NCI-H526 (cell line): ENCODE measurements at regions not wholly inside any gene's neighbourhood (a gene's known extent, or its start where the extent isn't known, plus 50 kb on each side); places are given as distances from the start of the nearest gene placed in this dataset.

ENCODE experiments used
- DNase-seq, 2 experiments: peaks; one replicate each; lab custom pipeline; 2025; lab: John Stamatoyannopoulos, UW

DNA sequence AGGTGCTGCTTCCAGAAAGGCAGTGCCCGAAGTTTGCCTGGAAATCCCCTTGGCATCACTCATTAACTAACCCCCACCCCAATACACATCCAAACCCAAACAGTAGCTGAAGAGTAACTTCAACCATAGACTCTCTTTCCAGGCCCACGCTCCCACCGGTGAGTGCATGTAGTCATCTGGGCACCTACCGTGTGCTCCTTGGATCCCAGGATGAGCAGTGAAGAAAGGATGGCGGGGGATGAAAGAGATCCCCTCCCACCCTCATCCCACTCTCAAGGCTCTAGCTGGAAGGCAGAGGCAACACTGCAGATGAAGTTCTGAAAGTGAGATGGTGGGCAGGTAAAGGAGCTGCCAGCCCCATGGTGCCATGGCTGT is 305.0 kb downstream of the SOX9 start:
- DNase-seq, result no peak

DNA sequence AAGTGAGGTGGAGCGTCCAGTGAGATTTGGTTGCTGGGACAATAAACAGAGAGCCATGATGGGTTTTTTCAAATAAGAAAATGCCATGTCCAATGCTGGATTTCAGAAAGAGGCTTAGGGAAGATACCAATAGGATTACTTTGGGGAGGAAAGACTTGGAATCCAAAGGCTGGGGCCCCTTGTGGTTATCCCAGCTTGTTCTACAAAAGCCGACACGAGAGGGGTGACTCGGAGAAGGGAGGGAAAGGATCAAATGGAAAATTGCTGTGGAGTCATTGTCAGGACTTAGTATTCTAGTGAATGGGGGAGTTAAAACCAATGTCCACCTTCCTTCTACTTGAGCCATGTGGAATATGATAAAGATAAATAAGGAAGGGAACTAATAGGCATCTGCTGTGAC is 305.5 kb downstream of the SOX9 start:
- DNase-seq, result no peak

DNA sequence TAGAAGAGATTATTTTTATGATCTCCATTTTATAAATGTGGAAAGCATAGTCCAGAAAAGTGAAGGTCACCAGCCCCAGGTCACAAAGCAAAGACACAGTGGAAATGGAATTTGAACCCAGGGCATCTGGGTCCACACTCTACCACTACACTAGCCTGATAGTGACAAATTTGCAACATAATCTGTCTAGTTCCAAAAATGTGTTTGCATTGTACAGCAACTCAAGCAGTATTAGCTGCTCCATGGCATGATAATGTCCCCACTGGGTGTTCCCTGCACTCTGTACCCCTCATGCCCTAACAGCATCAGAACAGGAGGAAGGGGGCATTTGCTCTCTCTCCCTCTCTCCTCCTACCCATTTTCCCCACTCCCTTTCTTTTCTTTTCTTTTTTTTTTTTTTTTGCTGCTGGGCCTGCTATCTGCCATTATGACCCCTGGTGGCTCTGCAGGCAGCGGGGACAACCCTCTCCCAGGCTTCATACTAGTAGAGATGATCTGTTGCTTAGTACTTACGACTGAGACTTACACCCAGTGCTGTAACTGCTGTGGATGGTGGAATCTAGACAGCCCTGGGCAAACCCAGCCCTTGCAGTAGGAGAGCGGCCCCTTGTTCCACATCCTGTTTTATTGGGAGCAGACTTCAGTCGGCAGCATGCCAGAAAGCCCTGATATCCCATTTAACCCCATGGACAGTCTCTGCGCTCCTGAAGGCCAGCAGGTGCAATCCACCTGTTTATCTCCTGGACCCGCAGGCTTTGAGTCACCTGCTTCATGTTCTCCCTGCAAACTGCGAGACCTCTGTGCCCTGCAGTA is 306.3 kb downstream of the SOX9 start:
- DNase-seq, result peak; percentile 42 to 73

DNA sequence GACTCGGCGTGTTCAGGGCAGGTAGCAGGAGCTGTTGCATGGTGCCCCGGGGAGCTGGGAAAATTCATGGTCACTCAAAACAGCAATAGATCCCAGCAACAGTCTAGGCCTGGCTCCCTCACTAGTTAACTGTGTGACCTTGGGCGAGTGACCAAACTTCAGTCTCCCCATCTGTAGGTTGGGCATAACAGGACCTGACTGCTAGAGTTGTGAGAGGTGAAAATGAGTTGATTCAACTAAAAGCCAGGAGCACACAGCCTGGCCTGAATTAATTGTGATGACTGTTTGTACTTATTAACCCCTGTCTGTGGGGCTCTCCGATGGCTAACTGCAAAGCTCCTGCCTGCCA is 306.9 kb downstream of the SOX9 start:
- no peak for DNase-seq

DNA sequence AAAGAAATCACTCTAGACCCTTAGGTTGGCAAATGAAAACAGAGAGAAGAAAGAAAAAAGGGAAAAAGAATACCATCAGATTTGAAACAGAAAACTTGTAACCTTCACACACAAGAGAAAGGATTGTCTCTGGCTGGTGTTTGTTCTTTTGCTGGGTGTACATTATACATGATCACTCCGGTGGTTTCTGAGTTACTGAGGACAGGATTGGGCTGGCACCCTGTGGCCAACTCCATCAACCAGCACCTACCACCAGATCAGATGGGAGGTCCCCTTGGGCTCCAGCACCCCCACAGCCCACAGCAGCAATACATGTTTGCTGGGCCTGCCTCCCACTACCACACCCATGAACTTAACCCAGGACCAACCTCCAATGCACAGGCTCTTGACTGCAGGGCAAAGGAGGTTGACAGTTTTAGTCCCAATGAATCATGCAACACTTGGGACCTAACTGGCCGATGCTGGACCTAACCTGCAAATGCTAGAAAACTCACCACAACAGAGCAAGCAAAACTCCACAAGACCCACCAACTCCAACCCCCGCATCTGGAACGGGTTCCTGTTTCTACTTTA is 308.3 kb downstream of the SOX9 start:
- DNase-seq, result peak; percentile 13 to 37

DNA sequence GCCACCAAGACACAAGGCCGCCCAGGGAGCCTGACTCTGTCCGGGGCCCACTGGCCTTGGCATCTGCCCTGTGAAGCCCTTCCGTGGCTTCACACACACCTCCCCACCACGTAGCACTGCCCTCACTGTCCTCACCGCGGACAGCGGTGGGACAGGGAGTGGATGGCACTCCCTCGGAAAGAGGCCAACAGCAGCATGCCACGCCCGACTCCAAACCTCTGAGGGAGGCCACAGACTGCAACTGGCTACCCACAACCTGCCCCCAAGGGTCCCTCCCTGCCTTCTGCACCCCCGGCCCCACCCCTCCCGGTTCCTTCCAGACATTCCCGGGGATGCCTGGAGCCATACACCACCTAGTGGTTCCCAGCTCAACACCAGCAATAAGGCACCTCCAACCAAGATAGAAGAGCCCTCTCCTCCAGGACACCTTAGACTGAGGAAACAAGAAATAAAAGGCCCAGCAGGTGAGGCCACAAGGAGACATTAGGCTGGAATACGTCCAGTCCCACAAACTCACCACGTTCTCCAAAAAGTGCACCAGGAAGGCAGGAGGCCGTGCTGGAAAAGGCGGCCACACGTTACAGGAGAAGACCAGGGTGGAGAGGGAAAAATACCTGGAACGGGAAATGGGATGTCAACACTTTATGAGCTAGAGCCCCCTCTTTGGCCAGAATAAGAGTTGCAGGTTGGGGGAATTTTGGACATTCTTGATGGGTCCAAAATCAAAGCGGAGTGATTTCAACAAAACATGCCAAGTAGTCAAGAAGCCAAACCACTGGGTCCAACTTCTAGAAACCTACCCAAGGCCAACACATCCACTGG is 310.0 kb downstream of the SOX9 start:
- DNase-seq, result peak in 1 of 2 experiments; percentile 38

DNA sequence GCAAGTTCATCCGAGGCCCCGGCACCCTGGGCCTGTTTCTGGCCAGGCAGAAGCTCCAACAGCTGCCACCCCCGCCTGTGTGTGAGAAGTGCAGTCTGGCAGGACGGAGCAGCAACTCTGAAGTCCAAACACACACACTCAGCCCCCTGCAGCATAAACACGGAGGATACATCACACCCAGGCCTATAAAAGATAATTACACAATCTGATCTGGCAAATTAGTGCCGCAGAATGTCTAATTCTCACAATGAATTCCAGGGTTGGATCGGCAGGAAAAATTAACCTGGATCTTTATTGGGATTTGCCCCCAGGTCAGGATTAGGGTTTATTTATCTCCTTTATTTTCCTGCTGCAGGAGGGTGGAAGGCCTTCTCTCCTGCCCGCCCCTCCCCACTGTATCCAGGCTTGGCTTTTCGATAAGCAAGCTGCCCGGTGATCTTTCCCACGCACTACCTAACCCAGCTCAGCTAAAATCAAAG is 311.4 kb downstream of the SOX9 start:
- peak; percentile 33 to 60 for DNase-seq

DNA sequence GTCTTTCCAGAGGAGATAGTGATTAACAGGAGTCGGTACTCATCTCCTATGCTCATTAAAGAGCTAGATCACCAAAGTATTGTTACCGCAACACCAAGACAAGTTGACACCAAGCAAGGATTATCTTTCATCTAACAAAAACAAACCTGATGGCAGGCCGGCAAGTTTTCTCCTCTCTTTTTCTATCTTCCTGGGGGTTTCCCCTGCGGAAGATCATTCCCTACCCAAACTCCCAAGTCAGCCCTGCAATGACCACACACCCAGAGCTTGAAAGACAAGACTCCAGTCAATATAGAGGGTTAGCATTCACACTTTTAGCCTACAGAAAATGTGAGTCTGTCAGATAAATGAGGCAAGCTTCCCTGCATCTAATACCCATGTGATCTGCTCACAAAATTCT is 312.1 kb downstream of the SOX9 start:
- DNase-seq, result no peak

DNA sequence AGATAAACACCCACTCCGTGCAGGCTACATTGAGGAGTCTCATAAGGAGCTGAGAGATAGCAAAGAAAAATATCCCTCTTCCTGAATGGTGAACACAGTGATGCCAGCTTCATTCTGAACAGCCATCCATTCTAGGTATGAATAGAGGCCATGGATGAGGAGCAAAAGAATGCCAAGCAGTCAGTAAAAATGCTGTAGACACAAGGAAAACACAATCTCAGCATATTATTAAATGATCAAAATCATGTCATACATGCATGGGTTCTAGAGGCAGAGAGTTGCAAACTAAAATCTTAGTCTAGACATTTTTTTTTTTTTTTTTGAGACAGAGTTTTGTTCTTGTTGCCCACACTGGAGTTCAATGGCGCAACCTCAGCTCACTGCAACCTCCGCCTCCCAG is 313.0 kb downstream of the SOX9 start:
- DNase-seq, result no peak

DNA sequence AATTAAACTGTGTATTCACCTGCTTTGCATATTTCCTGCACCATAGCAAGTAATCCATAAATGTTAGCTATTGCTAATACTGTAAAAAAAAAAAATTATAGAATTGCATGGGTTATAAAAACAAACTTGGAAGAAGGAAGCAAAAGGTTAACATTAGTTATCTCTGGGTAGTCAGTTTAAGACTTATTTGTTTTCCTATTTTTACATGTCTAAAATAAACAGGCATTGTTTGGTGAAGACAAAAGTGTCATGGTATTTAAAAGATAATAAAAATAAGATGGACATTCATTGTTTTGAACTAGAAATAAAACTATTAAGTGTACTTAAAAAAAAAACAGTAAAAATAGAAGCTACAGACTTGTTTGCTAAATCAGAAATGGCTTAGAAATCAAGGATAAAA is 313.8 kb downstream of the SOX9 start:
- no peak for DNase-seq

DNA sequence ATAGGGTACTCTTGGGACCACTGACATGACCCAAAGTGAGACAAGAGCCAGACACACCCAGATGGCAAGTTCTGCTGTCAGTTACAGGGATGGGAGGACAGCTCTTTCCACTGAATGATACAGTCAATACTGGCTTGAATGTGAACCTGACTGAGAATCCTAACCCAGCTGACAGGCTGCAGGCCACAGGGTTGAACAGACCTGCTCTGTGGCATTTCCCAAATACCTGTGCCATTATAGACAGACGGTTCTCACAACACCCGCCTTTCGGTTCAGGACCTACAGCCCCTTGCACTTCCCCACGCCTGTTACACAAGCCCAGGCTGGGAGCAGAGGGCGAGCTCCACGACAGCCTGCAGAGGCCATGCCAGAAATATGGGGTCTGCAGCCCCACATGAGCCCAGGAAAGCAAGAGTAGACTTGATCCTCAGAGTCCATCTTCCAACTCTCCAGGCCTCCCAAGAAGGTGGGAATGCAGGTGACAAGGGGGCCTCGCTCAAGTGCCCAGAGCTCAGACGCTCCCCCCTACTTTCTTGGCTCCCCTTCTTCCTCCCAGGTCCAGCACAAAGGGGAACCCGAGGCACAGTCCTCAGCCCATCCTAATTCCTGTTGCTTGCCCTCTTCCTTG is 314.3 kb downstream of the SOX9 start:
- DNase-seq, result no peak

DNA sequence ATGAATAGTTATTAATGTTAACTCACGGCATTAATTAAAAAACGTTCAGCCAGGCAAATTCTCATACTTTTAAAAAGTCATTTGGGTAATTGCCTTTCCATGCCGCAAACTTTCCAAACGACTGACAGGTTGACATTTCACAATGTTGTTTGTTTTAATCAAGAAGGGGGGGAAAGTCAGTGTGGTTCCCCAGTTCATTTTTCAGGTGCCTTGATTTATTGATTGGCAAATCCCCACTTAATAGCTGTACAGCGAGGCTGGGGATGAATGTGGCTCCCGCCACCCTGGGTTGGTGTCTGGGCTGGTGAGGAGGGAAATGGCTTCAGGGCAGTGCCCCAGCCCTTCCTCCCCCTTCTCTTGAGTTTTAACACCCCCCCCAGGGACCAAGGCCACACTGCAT is 318.0 kb downstream of the SOX9 start:
- no peak for DNase-seq

DNA sequence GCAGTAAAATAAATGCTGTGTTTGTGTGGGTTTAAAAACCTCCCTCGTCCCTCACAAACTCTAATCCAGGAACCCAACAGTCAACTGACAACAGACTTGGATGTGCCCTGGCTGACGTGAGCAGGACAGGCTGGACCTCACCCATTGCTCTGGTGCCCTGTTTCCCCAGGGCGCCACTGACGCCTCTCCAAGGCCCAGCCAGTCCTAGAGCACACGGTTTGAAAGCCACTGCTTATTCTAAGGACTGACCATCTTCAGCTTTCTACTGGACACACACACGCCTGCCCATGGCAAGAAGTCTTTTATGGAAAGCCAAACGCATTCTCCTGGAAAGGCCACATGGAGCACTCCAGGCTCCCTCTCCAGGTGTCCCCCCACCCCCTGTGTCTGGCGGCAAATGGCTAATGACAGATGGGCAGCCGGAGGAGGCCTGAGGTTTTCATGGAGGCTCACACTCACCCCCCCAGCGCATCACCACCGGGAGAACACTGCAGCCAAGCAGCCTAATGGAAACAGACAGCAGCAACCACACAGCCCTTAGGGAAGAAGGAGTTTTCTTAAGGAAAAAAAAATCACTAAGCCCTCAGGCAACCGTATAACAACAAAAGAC is 319.2 kb downstream of the SOX9 start:
- no peak for DNase-seq

DNA sequence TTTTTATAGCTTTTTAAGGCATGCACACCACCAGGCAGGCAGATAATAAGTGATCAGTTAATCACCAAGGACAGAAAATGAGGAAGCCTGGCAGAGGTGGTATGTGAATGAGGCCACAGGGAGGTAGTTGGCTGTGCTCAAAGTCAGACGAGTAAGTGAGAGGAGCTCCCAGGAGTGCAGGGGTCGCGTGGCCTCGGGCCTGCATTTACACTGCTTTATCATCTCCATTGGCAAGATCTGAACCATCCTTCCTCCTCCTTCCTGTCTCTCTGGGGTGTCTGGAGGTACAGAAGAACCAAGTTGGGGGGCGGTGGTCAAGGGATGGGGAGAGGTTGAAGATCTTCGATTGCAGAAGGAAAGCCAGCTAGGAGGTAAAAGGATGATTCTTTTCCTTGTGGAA is 320.1 kb downstream of the SOX9 start:
- no peak for DNase-seq

DNA sequence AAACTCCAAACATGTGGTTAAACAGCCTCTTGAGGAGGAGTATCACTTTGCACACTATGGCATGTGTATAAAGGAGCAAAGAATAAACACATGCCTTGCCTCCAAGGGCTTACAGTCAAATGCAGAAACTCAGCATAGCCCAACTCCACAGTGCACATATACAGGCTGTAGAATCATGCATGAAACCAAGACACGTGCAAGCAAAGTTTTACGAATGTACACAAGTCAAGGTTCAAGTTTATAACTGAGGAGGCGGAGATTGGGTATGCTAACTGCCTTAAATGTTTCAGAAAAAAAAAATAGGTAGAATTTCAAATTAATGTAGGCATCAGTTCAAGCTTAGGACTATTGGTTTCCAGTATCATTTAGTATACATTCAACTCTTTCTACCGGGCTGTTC is 321.1 kb downstream of the SOX9 start:
- no peak for DNase-seq

DNA sequence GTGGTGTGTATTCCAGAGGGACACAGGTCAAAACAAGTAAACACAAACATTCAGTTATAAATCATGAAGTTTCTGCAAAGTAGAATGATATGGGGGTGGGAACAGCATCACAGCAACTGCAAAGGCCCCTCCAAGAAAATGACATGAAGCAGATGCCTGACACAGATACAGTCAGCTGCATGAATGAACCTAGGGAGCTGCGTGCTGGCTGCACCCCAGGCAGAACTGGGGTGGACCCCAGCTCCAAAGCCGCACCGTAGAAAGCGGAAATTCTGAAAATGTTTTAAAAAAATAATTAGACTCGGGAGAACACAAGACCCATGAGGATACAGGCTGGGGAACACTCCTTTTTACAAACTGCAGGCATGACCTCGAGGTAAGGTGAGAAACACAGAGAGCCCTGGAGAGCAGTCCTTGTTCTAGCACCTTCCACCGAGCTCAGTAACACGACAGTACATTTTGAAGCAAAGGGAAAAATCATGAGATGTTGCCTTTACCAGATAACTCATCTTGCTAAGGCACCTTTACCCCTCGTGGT is 323.8 kb downstream of the SOX9 start:
- DNase-seq, result no peak

DNA sequence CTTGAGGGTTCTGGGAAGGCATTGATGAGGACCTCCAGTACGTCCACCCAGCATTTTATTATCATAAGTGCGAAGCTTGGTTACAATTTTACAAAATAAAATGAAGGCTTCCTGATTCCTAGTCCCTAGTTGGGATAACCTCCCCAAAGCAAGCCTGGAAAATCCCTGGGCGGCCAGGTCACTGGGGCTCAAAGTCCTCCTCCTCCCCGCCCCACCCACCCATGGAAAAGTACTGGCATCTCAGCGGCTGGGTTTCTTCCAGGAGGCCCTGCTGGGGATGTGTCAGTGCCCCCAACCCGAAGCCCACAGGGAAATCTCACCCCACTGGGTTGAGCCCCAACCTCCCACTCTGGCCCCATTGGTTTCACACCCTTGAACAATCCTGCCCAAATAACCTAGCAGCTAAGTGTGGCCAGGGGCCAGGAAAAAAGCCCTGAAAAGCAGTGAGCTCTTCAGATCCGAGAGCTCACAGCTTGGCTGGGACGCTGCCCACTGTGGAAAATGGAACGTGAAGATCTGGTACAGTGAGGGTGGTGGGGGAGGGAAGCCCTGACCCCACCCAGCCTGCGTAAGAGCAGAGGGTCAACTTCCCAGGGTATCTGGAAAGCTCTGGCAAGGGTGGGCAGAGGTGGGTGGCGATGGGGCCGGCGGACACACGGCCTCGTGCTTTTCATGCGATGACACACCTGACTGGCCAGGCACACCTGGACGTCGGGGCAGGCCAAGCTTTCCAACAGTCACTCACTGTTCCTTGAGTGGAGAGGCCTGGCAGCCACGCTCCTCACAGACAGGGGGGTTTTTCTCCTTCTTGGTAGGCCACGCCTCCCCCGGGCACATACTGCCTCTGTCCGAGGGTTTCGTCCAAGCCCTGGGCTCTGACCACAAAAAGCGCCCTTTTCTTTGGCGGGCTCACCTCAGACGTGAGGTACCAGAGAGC is 324.5 kb downstream of the SOX9 start:
- DNase-seq, result no peak

DNA sequence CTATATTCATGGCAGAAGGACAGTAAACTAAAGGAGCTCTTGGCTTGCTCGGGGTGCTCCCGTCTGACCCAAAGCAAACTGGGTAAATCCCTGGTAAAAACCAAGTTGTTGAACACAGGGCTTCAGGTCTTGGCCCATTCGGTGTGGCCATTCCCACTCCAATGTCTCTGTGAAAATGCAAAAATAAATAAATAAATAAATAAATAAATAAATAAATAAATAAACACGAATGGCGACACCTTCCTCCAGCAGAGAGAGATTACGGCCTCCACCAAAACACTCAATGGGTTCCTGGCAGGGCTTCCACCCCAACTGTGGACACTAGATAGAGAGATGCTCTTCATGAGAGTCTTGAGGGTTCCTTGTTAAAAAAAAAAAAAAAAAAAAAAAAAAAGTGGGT is 325.3 kb downstream of the SOX9 start:
- DNase-seq, result no peak

DNA sequence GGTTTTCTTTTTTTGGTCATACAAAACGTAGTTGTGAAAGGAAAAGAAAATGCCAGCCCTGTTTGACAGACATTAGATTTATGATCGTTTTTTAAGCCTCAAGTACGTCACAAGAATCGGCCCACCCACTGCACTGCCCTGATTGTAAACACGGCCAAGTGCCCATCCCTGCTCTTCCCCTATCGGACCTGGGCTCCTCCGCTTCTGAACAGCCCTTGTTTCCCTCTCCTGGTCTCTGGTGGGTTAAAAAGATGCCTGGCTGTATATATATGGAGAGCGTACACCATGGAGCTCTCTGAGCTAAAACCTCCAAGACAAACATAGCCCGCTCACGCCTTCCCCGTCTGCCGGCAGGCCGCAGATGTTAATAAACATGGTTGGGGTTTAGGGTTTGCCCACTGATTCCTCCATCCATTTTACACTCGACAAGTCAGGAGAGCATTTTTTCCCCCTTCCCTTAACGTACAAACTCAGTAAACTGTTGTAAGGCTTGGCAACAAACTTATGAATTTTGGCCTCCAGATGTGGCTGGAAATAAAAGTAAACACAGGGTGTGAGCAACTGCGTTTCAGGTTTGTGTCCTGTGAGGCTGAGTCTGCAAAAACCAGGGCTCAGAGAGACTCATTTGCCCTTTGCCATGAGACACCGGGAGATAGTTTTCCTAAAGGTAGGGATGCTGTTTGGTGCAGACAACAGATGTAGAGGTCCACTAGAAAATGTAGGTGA is 325.9 kb downstream of the SOX9 start:
- no peak for DNase-seq

DNA sequence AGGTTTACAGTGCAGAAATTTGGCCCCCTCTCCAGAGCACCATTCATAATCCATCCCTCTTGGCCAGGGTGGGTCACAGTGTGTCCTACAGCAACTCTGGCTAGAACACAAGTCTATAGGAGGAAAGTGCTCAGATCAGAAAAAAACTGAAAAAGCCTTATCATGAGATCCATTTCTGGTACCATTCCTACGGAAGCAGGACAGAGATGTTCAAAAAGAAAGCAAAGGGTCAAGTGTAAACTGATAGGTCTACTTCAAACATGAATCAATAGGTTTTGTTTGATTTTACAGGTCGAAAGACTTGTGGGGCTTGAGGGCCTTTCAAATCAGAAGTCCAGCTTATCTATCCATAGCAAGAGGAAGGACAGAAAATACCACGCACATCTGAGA is 326.4 kb downstream of the SOX9 start:
- DNase-seq, result no peak
